ENCODE measurements at regions not wholly inside any gene's neighbourhood (a gene's known extent, or its start where the extent isn't known, plus 50 kb on each side); places are given as distances from the start of the nearest gene placed in this dataset.

- TF ChIP-seq, protein P1, sequence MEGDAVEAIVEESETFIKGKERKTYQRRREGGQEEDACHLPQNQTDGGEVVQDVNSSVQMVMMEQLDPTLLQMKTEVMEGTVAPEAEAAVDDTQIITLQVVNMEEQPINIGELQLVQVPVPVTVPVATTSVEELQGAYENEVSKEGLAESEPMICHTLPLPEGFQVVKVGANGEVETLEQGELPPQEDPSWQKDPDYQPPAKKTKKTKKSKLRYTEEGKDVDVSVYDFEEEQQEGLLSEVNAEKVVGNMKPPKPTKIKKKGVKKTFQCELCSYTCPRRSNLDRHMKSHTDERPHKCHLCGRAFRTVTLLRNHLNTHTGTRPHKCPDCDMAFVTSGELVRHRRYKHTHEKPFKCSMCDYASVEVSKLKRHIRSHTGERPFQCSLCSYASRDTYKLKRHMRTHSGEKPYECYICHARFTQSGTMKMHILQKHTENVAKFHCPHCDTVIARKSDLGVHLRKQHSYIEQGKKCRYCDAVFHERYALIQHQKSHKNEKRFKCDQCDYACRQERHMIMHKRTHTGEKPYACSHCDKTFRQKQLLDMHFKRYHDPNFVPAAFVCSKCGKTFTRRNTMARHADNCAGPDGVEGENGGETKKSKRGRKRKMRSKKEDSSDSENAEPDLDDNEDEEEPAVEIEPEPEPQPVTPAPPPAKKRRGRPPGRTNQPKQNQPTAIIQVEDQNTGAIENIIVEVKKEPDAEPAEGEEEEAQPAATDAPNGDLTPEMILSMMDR (IDR thresholded peaks at IDR 0.05), result no peak
- TF ChIP-seq POLR2A (IDR thresholded peaks at IDR 0.05), result no peak
Measured at GRCh38 chr4:38414410-38414809, 249.6 kb upstream of the KLF3 start.
